Left colon (tissue), 2 donors: ENCODE measurements at regions not wholly inside any gene's neighbourhood (a gene's known extent, or its start where the extent isn't known, plus 50 kb on each side); places are given as distances from the start of the nearest gene placed in this dataset.

Experiments used
- ATAC-seq: fragments of 200-7000 bp; cut with Tn5 transposase; one replicate; pipeline ENCODE4 v1.9.1; 2020; ENCODE audit warnings: mild to moderate bottlenecking, moderate library complexity
- DNase-seq, 2 donors: peaks; one replicate each; pipeline ENCODE4 v3.0.0-alpha.2; 2020
- intact Hi-C, 2 donors: fragments of 100-400 bp; cut with DNase I in 1 of 2; cut with micrococcal nuclease in 1 of 2; formaldehyde crosslinking; loops; one replicate each; pipeline versions ENCODE4 v1.11.2 to v1.14.0; 2022; cut with DNase I, micrococcal nuclease
- donor health status: DM: no; HTN: no; CAD: no.
- donor health status: DM: yes; HTN: yes; CAD: no.

DNA sequence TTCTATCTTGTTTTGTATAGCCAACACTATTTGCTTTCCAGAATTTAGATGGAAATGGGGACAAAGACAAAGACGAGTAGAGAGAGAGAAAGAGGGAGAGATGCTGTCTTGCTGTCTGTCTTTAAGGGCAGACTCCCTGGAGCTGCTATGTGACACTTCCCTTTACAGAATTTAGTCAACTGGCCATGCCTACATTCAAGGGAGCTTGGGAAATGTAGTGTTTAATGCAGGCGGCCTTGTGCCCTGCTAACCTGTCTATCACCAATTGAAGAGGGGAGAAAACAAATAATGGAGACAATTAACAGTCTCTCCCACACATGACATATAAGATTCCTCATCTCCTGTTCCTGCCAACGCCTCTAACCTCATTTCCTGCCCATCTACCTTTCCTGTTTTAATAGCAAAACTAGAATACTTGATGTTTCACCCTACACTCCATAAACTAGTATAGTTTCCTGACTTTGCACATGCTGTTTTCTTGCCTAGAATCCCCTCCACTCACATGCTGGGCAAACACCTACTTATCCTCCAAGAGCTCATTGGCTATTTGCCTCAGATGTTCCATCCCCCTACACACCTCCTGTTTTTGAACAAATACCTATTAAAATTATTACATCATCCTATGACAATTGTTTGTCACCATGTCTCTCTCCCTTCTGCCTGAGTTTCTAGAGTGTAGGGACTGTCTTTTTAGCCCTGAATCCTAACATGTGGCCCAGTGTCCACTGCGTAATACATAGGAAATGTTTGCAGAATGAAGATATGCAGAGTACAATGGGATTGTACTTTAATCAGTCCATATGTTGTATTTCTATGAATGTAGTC is 117.2 kb downstream of the SLC25A24 start:
- ATAC-seq (no peak), DNase-seq (no peak)
- intact Hi-C loops, result no loop called here

DNA sequence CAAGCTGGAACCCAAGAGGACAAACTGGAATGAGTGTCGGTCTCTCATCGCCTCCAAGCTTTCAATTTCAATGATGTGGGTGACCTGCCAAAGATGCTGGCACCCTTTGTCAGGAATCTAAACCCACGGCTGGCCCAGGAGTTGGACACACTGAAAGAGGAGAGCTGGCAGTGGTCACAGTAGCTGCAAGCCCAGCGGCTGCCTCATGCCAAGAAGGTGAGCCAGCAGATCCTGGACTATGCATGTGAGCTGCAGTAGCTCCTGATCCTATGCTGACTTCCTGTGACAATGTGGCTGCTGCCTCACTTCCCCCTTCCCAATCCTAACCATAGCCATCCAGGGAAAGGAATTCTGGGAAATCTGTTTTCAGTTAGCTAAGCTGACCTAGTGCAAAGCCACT is 117.0 kb upstream of the VAV3 start:
- ATAC-seq, result no peak
- no peak for DNase-seq
- intact Hi-C loops, result no loop called here

DNA sequence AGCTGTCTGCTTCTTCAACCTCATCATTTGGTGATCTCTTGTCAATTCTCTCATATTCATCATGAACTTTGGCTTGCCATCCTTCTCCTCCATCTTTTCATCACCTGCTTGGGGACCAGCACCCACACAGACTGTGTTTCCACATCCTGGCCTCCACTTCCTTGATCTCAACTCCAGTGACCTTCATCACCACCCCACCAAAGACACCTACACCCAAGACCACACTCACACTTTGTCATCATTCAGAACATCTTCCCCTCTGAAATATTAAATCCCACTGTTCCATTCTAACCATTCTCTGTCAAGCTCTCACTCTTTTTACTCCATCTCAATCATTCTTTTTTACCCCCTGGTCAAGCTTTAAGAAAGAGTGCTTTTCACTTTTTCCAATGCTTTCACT is 115.5 kb upstream of the VAV3 start:
- ATAC-seq (no peak), DNase-seq (no peak)
- intact Hi-C loops, result no loop called here

DNA sequence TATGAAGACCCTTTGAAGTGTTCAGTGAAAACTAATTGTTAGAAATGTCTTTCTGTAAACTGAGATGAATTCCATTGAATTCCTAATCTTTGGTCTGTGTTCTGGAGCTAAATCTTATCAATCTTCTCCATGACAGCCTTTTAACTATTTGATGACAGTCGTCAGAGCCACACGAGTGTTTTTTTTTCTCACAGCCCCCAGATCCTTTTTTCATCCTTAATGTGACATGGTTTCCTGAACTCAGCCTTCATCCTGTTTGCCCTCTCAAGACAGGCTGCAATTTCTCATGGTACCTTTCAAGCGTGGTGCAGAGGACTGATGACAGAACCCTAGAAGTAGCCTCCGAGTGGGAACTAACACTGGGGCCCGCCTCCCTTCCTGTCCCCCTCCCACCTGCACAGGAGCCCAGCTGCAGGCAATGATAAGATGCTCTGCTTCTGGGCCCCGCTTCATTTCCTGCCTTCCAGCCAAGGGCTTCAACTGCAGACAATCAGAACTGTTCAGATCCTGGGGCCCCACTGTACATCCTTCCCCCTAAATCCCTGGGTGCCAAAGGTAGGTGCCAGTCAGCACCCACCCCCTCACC is 114.6 kb upstream of the VAV3 start:
- intact Hi-C loops, result no loop called here
- peak in 1 of 2 donors; percentile 19 for DNase-seq
- no peak for ATAC-seq

DNA sequence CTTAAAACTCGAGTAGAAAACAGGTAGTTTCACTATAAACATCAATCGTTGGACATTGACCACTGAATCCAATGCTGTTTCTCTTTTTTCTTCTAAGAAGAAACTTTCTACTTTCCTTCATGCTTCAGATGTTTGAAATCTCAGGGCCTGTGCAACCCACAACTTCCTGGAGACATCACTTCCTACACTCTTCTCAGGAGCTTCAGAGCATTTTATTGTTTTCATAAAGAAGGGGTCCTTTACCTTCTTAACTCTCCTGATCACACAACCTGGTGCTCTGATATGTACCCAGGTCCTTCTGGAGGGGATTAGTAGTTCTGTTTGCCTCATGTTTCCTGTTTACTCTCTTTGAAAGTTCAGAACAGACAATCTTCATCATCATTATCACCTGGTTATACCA is 113.0 kb upstream of the VAV3 start:
- no peak for DNase-seq
- ATAC-seq, result no peak
- intact Hi-C loops, result no loop called here

DNA sequence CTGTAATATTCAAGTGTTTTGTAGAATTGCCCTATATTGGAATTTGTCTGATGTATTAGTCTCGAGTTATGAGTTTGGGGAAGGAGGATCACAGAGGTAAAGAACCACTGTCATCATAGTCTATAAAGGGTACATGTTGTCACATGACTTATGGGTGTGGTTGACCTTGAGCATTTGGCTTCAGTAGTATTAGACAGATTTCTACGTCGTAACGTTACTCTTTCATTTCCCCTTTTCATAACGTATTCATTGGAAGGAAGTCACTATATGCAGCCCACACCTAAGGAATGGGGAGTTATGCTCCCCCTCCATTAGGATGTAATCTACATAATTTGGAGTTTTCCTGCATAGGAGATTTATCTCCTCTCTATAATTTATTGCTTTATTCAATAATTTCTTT is 110.1 kb upstream of the VAV3 start:
- no peak for ATAC-seq

DNA sequence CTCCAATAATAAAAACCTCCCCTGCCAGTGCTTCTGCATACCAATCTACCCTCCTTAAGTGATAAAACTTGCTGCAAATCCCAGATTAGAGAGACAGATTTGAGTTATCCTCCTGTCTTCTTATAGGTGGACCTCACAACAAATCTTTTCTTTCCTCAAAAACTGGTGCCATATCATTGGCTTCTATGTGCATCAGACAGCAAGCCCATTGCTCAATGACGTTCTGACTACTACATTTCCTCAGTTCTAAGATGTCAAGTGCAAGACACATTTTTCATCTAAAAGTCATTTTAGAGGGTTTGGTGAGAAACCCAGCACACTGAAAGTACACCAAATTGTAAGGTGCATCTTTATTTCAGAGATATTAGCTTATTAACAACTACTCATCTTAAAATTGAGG is 107.8 kb upstream of the VAV3 start:
- DNase-seq (no peak), ATAC-seq (no peak)
- intact Hi-C loops, result no loop called here

More for the DNA sequence above, 110.1 kb upstream of the VAV3 start:
- no peak for DNase-seq
- intact Hi-C loops, result no loop called here

DNA sequence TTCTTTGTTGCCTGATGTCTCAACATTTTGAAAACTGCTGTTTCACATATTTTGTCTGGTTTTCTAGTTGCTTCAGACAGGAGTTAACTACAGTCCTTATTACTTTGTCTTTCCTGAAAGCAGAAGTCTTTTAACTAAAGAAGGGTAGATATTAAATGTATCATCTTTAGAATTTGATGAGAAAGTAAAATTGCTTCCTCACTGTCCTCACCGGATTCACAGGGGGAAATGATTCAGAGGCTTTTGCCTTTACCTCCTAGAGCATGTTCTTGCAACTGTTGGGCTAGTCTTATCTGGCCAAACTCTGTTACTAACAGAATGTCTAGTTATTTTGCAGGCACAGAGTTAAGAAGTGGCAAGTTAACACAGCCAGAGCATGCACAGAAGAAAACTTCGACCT is 107.2 kb upstream of the VAV3 start:
- no peak for ATAC-seq
- intact Hi-C loops, result no loop called here

DNA sequence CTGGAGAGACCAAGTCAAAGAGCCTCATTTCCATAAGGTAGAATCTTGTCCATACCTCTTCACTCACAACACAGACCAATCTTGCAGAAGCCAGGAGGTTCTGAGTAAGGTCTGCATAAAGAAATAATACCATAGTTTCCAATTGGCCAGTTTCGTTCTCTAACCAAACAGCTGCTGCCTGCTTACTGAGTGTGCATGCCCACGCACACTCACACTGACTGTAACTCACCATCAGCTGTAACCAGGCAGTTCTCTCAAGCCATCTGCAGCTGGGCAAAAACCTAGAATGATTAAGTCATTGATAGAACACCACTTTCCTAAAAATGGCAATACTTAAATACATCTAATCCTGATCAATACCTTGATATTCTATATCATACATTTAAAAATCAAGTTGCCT is 106.6 kb upstream of the VAV3 start:
- no peak for DNase-seq
- no peak for ATAC-seq
- intact Hi-C loops, result no loop called here

More for the DNA sequence above, 107.2 kb upstream of the VAV3 start:
- DNase-seq, result no peak

DNA sequence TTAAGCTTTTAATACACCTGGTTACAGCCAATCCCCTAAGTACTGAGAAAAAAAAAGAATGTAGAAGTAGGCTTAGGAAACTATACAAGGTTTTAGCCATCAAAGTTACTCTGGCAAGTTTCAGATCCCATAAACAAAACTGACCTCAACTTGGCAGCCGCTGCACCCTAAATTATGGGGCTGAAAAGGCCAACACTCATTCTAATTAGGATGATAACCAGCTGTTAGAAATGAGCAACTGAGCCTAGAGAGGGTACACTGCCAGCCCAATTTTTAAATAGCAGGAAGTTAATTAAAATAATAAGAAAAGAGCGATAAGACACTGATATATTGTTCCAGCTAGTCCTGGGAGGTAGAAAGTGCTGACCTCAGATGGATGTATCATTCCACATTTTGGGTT is 105.7 kb upstream of the VAV3 start:
- intact Hi-C loops, result no loop called here
- no peak for DNase-seq
- ATAC-seq, result no peak

DNA sequence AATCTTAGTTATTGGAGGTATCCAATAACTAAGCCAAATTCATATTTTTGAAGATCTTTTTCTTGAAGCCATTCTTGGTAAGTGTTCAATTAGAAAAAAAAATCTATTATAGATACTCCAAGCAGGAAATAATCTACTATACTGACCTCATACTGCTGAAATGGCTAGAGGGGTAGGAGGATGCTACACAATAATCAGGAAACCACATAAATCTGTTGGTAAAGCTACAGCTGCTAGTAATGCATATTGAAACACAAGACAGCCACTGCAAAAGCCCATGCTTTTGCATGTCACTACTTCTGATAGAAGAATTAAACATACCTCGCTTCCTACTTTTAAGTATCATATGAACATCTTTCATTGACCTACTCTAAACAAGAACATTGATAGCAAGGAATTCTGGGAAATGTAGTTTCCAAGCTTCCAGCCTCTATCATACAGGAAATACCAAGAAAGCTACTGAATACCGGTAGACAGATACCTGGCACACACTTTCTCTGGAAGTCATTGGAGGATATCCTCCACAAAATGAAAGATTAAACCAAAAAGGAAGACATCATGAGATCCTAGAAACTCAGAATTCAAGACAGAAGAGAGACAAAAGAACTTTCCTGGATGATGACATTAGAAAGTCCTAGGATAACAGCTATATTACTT is 103.0 kb upstream of the VAV3 start:
- ATAC-seq, result no peak
- intact Hi-C loops, result no loop called here
- DNase-seq, result no peak

DNA sequence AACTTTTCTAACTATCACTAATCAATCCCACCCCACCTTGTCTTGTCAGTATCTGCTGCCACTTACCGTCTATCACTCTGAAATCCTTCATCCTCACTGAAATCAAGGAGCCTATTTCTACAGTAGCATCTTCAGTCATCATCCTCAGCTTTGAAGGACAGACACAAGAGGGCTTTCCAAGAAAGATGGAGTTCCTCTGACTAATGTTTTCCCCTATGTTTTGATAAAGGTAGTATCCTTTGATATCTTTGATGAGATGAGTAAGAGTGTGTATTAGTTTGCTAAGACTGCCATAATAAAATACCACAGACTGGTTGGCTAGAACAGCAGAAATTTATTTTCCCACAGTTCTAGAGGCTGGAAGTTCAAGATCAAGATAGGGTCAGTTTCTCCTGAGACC is 101.8 kb upstream of the VAV3 start:
- intact Hi-C loops, result no loop called here
- DNase-seq, result no peak
- ATAC-seq, result no peak

DNA sequence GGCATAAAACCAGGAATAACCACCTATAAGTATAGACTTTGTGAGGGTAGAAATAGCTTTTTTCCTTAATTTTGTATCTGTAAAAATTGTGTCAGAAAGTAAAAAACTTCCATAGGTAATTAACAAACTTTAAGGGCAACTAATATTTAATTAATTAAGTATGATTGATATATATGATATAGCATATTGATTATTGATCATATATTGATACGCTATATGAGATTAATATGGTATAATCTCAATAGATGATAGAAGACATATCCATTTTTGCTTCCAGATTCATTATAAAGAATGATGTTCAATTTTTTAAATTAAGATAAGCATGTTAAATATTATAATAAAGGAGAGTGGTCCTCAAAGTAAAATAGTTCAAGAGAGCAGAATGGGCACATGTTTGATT is 99.3 kb upstream of the VAV3 start:
- no peak for ATAC-seq
- intact Hi-C loops, result no loop called here

DNA sequence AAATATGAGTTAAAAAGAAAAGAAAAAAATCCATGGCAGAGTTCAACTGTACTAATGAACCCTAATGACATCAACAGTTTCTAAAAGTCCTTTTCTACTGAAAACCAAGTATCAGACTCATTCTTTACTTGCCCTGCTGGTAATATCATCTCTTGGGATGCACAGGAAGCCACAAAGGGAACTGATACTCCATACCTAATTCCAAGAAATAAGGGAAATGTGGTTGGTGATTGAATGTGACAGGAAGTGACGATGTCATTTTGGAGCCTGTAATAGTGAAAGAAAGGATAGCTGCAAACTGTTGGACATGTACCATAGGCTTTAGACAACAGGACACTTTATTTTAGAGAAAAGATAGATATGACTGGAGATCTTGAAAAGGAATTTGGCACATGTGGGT is 98.7 kb upstream of the VAV3 start:
- DNase-seq, result no peak
- ATAC-seq, result no peak
- intact Hi-C loops, result no loop called here

More for the DNA sequence above, 99.3 kb upstream of the VAV3 start:
- DNase-seq, result no peak

DNA sequence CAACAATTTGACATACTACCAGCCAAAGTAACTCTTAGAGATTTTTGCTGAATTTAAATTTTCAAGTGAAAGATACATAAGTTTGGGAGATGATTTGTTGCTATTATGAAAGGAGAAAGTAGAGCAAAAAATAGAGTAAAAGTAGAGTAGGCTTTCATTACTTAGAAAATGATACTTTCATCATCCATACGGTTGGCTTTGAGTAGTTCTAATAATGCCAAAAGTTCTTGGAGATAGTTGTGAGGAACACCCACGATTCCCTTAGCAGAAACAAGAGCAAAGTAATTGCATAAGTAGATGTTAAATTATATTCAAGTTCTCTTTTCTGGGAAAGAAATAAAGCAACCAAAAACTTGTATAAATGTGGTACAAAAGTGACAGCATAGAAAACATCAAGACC is 95.0 kb upstream of the VAV3 start:
- intact Hi-C loops, result no loop called here
- DNase-seq, result no peak
- no peak for ATAC-seq

DNA sequence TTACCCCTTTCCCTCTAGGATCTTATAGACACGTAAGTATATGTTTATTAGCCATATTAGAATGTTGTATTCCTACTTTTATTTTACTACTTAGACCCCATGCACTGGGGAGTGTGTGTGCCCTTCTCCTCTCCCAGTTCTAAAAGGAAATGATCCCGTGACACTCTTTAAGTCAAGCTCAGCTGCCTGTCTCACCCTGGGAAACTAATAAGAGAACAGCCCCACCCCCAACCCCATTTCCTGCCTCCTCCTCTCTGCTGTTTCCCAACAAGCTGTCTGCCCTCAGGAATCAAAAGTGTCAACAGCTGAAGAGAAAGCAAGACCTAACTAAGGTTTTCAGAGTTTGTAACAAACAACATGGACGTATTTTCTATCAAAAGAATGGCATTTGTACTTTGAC is 92.6 kb upstream of the VAV3 start:
- DNase-seq (peak; percentile 23 to 46), ATAC-seq (no peak)
- intact Hi-C loops, result no loop called here

DNA sequence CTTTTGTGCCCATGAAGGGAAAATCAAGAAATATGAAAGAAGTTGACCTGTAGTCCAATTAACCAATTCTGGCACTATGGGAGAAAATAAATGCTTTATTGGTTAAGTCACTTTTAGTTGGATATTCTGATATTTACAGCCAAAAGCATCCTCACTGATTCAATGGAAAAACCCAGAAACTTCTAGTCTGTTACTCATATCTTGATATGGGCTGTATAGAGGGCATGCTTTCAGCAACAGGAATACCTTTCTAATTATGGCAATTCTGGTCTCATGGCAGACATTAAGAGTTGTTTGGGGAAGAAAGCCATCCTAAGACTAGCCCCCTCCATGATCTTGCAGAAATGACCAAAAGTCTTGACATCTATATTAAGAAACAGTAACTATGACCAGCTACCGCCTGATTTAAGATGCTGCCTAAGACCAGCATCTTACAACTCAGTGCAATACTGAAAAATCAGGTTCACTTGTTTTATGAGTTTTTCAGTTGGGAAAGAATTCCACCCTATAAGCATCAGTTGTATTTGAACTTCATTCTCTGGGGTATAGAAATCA is 91.5 kb upstream of the VAV3 start:
- DNase-seq (no peak), ATAC-seq (no peak)
- intact Hi-C loops, result no loop called here

DNA sequence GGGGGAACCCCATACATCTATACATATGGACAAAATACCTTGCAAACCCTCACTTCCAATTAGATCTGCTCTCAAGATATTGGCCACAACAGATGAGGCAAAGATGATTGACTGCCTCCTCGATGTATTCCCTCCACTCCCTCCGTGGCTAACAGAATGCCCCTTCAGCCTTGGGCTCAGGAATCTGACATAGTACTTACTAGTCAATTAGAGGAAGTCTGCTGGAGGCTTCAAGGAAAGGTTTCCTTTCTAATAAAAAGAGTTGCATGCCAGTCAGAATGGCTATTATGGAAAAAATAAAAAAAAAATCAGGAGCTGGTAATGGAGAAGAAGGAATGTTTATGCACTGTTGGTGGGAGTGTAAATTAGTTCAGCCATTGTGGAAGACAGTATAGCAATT is 90.4 kb upstream of the VAV3 start:
- intact Hi-C loops, result no loop called here
- no peak for DNase-seq
- no peak for ATAC-seq

DNA sequence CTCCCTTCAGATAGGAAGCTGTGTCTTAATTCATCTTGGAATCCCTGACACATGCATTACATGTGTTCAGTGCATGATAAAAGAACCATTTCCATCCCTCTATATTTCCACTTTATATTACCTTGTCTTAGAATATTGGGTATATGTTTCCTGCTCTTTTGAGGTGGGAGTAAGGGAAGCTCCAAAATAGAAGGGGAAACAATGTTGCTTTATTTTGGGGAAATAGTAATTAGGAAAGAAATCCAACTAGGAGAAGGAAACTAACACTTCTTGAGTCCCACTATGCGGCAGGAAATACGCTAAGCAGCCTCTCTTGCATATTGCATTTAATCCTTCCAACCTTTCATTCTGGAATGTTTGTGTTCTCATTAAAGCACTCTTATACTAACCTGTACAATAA is 89.4 kb upstream of the VAV3 start:
- intact Hi-C loops, result no loop called here
- DNase-seq (no peak), ATAC-seq (no peak)
